SKM-1 (cell line): ENCODE measurements at regions not wholly inside any gene's neighbourhood (a gene's known extent, or its start where the extent isn't known, plus 50 kb on each side); places are given as distances from the start of the nearest gene placed in this dataset.

Source experiments
- DNase-seq: peaks from one replicate; lab custom pipeline; 2025; ENCODE audit not compliant: unreplicated experiment; lab: John Stamatoyannopoulos, UW

DNA sequence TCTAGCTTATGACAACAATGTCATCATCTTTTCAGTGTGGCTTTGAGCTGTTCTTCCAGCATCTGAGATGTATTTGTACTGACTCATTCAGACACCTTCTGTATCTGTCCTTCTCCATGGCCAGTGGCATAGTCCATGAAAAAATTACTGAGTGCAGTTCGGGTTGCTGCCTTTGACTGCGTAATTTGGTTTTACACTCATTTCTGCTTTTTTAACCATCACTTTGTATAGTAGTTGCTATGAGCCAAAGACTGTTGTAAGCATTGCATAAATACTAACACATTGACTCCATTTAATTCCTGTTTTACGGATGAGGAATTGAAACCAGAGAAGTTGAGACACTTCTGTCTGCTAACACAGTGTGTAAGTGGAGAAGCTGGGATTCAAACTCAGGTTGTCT, 190.7 kb upstream of the MID1 start:
- DNase-seq: no peak

GRCh38 chrX:10813761-10814160, 193.4 kb upstream of the MID1 start:
- no peak for DNase-seq

GRCh38 chrX:10818651-10819050, 198.3 kb upstream of the MID1 start:
- no peak for DNase-seq

DNA sequence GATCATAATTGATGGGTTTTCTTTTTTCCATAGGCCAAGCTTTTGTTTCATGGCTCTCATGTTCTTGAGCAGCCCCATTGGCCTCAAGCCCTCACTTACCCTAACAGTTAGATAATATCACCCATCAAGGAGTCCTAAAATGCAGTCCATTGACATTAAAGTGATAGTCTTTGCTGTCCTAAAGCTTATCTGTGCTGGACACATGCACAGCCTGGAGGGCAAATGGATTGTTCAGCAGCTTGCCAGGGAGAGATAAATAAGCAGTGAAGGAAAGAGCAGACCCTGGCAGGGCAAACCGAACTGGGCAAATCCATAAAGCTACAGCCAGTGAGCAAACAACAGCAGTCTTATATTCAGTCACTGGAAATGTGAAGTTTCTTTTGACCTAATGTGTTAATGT, 199.6 kb upstream of the MID1 start:
- no peak for DNase-seq

- no peak for DNase-seq
These were observed 200.9 kb upstream of the MID1 start for GRCh38 chrX:10821293-10821692.

DNA sequence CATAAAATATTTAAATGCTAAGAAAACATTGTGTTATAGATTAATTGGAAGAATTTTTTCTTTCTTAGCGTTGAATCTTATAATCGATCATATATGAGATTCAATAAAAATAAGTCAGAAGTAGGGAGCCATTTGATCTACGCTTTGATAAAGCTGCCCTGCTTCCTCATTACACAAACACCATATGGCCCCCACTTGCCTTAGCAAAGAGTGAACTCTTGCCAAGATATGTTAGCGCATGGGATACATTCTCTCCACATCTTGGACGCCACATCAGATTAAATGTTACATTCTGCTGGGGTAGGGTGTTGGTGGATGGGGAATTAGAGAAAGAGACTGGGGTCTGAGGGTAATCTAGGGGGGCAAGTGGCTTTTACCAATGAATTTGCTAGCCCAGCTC, 207.7 kb upstream of the MID1 start:
- DNase-seq: no peak

DNA sequence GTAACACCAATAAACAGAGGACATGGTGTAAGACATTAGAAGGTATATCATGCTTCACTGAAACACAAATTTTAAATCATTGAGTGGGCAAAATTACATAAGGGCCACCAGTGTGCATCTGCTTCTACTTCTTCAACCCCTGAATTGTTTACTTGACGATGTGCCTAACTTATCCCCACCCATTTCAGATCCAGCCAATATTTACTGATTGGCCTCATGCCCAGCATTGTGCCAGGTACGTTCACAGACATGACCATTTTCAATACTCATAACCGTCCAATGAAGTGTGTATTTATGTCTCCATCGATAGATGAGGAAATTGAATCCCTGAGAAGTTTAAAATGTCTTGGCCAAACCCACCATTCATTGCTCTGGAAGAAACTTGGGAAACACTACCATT, 208.3 kb upstream of the MID1 start:
- DNase-seq: no peak

GRCh38 chrX:10831716-10832502, 211.5 kb upstream of the MID1 start:
- DNase-seq: no peak

DNA sequence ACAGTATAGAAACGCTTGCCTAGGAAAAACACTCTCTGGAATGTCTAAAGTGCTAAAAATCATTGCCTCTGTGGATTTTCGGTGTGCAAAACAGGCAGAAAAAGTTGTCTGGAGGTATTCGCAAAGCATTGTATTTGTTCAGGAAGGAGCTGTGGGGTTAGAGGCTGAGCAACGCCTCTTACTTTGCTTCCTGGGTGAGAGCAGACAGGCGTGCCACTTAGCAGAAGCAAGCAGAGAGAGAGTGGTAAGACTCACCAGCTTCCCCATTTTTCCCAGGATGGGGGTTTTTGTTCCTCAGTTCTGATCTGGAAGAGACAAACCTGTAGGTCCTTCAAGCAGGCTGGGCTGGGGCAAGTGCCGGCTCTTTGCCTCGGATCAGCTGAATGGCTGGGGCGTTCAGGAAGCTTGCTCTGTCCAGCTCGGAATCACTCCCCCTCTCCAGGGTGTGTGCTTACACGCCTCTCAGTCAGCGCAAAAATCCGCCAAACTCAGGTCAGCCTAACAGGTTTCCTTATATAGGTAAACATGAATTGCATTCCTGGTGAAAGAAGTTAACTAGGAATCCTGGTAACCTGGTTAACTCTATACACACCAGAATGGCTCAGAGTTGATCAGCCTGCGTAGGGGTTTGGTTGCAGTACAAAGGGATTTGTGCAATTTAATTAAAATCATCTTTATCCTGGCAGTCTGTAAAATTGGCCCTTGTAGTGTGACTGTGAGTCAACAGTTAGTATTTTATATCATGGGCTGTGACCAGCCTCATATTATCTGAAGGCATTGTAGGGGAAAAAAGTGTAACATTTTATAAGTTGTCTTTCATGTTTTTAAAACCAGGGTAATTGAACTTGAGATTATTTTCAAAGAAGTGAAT, 213.1 kb upstream of the MID1 start:
- no peak for DNase-seq

DNA sequence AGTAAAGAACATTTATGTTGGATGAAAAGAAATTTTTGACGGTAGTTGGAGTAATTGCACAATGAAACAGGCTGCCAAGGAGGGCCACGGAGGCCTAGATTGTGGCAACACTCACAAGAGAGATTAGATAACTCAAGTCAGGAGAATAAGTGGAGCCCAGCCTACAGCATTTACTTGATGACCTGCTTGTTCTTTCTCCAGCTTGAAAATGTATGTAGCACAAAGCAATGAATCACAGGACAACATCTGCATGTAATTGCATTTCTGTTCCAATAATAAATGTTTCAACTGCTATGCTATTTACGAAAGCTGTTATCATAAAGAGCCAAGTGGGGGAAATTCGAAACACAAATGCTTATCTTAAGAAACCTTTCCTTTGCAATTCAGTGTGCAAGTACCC, 221.2 kb upstream of the MID1 start:
- DNase-seq: no peak

GRCh38 chrX:10842646-10843045, 222.3 kb upstream of the MID1 start:
- no peak for DNase-seq

DNA sequence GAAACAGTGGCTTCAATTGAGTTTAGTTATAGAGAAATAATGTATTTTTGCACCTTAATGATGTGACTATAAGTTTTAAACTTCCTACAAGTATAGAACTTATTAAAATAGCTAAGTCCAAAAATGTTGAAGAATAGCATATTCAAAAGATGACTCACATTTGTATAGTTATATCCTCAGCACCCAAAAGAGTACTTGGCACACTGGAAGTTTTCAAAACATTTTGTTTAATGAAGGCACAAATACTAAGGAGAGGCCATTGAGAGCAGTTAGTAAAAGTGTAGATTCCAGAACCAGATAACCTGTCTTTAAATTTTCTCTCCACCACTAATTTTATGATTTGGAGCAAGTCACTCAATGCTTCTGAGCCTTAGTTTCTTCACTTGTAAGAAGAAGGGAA, 226.9 kb upstream of the MID1 start:
- no peak for DNase-seq

- DNase-seq: no peak
These were observed 231.4 kb upstream of the MID1 start for GRCh38 chrX:10851809-10852208.

GRCh38 chrX:10854594-10854993, 234.2 kb upstream of the MID1 start:
- no peak for DNase-seq

GRCh38 chrX:10855845-10856244, 235.5 kb upstream of the MID1 start:
- DNase-seq: no peak

DNA sequence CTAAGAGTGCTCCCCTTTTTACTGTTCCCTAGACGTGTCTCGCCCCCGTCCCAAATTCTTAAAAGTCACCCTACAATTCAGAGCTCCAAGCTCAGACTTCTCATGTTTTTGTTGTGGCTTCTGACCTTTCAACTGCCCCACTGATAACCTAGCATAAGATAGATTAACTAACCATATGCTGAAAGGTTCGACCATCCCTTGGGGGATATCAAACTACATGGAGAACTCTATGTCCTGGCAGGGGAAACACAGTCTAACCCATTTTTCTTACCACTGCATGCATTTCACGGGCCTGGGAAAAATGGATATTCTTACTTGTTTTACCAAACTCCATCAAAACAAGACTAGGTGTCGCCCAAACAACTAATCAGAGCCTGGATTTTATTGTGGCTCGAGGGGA, 236.4 kb upstream of the MID1 start:
- DNase-seq: no peak

DNA sequence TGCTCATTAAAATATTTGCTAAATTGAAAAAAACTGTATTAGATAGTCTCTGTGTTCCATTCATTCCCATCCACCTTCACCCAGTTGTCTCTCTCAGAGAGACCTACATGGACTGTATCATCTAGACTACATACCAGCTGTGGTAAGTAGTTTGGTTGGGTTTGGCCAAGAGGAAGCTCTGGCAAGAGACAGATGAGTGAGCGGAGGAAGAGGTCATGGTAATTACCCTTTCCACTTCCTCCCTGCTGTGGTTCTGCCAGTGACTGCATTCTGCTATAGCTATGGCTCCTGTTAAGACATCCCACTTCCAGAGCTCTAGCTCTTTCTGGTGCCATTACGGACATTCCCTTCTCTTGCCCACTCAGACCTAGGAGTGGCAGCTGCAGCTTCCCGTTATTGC, 239.0 kb upstream of the MID1 start:
- no peak for DNase-seq

GRCh38 chrX:10875995-10876394, 235.1 kb upstream of the HCCS start:
- DNase-seq: no peak

GRCh38 chrX:10882484-10882883, 228.6 kb upstream of the HCCS start:
- DNase-seq: no peak

DNA sequence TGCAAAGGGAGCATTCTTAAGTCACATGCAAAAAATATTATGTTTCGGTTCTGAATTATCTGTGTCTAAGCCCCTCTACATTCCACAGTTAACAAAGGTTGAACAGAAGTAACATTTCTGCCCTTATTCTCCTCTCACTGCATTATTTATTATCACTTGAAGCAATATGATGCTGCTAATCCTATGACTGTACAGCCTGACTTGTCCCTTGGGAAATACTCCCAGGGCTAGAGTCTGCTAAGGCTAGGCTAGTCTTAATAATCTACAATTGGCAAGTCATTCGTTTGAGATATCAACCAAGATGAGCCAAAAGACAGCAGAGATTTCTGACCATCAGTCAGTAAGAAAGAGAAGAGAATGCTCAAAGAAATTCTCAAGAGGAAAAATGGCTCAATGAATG, 226.9 kb upstream of the HCCS start:
- DNase-seq: no peak

DNA sequence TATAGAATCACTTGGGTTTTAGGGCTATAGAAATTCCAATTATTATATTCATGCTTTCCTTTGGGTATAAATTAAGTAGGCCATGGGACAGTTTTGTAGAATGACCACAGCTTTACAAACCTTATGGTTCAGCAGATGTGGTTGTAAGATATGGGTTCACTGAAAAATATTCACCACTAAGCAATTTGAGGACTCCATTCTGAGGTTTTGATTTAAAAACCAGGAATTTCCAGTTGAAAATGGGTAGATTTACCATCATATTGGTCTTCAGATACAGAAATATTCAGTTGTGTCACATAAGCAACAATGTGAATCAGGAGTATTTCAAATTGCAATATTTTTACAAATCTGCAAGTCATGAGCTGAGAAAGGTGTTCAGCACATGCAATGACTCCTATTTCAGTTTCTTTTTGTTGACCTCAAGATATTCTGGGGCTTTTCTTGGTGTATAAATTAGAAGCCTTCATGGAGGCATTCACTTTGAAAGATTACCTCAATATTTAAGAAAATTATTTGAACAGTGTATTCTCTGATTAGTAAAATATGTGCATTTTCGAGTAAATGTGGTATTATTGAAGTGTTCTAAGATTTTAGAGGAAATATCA, 218.4 kb upstream of the HCCS start:
- no peak for DNase-seq

GRCh38 chrX:10893366-10893765, 217.8 kb upstream of the HCCS start:
- peak; percentile 2 for DNase-seq
